B cell (primary cell): ENCODE measurements at regions not wholly inside any gene's neighbourhood (a gene's known extent, or its start where the extent isn't known, plus 50 kb on each side); places are given as distances from the start of the nearest gene placed in this dataset.

Source experiments
- EZH2 ChIP-seq: IDR thresholded peaks from 2 replicates; pipeline ENCODE4 v1.6.1; 2012; ENCODE audit warnings: borderline replicate concordance, low read depth, mild to moderate bottlenecking, moderate library complexity, low read length; ENCODE audit not compliant: insufficient read depth, poor library complexity, severe bottlenecking
- TF ChIP-seq, protein P1 (sequence below): fragments of 200-600 bp; IDR thresholded peaks from one replicate; pipeline ENCODE4 v1.8.0; 2022; ENCODE audit warnings: antibody characterized with exemption, mild to moderate bottlenecking

GRCh38 chr9:134263596-134263995 is 62.7 kb upstream of the RXRA start:
- no peak for TF ChIP-seq EZH2
- TF ChIP-seq, protein P1, sequence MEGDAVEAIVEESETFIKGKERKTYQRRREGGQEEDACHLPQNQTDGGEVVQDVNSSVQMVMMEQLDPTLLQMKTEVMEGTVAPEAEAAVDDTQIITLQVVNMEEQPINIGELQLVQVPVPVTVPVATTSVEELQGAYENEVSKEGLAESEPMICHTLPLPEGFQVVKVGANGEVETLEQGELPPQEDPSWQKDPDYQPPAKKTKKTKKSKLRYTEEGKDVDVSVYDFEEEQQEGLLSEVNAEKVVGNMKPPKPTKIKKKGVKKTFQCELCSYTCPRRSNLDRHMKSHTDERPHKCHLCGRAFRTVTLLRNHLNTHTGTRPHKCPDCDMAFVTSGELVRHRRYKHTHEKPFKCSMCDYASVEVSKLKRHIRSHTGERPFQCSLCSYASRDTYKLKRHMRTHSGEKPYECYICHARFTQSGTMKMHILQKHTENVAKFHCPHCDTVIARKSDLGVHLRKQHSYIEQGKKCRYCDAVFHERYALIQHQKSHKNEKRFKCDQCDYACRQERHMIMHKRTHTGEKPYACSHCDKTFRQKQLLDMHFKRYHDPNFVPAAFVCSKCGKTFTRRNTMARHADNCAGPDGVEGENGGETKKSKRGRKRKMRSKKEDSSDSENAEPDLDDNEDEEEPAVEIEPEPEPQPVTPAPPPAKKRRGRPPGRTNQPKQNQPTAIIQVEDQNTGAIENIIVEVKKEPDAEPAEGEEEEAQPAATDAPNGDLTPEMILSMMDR, result no peak
